ENCODE measurements at regions not wholly inside any gene's neighbourhood (a gene's known extent, or its start where the extent isn't known, plus 50 kb on each side); places are given as distances from the start of the nearest gene placed in this dataset.

- TF ChIP-seq CTCF (IDR thresholded peaks at IDR 0.05): no peak
- no peak for TF ChIP-seq RFX5 (IDR thresholded peaks at IDR 0.05)
- TF ChIP-seq POLR2A (IDR thresholded peaks at IDR 0.05; ENCODE audit: low read length): no peak
- TF ChIP-seq, protein P1, sequence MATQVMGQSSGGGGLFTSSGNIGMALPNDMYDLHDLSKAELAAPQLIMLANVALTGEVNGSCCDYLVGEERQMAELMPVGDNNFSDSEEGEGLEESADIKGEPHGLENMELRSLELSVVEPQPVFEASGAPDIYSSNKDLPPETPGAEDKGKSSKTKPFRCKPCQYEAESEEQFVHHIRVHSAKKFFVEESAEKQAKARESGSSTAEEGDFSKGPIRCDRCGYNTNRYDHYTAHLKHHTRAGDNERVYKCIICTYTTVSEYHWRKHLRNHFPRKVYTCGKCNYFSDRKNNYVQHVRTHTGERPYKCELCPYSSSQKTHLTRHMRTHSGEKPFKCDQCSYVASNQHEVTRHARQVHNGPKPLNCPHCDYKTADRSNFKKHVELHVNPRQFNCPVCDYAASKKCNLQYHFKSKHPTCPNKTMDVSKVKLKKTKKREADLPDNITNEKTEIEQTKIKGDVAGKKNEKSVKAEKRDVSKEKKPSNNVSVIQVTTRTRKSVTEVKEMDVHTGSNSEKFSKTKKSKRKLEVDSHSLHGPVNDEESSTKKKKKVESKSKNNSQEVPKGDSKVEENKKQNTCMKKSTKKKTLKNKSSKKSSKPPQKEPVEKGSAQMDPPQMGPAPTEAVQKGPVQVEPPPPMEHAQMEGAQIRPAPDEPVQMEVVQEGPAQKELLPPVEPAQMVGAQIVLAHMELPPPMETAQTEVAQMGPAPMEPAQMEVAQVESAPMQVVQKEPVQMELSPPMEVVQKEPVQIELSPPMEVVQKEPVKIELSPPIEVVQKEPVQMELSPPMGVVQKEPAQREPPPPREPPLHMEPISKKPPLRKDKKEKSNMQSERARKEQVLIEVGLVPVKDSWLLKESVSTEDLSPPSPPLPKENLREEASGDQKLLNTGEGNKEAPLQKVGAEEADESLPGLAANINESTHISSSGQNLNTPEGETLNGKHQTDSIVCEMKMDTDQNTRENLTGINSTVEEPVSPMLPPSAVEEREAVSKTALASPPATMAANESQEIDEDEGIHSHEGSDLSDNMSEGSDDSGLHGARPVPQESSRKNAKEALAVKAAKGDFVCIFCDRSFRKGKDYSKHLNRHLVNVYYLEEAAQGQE (IDR thresholded peaks at IDR 0.05): no peak
- TF ChIP-seq, protein P2, sequence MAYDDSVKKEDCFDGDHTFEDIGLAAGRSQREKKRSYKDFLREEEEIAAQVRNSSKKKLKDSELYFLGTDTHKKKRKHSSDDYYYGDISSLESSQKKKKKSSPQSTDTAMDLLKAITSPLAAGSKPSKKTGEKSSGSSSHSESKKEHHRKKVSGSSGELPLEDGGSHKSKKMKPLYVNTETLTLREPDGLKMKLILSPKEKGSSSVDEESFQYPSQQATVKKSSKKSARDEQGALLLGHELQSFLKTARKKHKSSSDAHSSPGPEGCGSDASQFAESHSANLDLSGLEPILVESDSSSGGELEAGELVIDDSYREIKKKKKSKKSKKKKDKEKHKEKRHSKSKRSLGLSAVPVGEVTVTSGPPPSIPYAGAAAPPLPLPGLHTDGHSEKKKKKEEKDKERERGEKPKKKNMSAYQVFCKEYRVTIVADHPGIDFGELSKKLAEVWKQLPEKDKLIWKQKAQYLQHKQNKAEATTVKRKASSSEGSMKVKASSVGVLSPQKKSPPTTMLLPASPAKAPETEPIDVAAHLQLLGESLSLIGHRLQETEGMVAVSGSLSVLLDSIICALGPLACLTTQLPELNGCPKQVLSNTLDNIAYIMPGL (CRISPR knock-in tag; IDR thresholded peaks at IDR 0.05; ENCODE audit: borderline replicate concordance): no peak
Observed at GRCh38 chr1:18564676-18565075, 66.0 kb upstream of the PAX7 start.

Data from A549 (cell line).